Superior temporal gyrus (tissue), 1 donor: ENCODE measurements at regions not wholly inside any gene's neighbourhood (a gene's known extent, or its start where the extent isn't known, plus 50 kb on each side); places are given as distances from the start of the nearest gene placed in this dataset.
A peak's percentile ranks its signal among the peaks of the same experiment; 100 is the strongest.
"Not testable (repeated sequence)": the region's sequence is repeated elsewhere in the genome, so short reads cannot be mapped to it uniquely, and the experiment has no call there.

ENCODE experiments used
- DNase-seq: peaks from one replicate; pipeline ENCODE4 v3.0.0-alpha.2; 2016; ENCODE audit errors: extremely low spot score

GRCh38 chr3:106022913-106023312, 154.1 kb upstream of the CBLB start:
- DNase-seq = no peak

GRCh38 chr3:106025151-106025722, 156.4 kb upstream of the CBLB start:
- no peak for DNase-seq

- DNase-seq = no peak
These were observed 161.3 kb upstream of the CBLB start for GRCh38 chr3:106029954-106030626.

- no peak for DNase-seq
These were observed 161.8 kb upstream of the CBLB start for GRCh38 chr3:106030627-106030963.

GRCh38 chr3:106032479-106032878, 163.7 kb upstream of the CBLB start:
- DNase-seq = no peak

GRCh38 chr3:106033654-106034053, 164.8 kb upstream of the CBLB start:
- DNase-seq = no peak

- DNase-seq = no peak
These were observed 165.5 kb upstream of the CBLB start for GRCh38 chr3:106034313-106034712.

GRCh38 chr3:106035619-106036018, 166.8 kb upstream of the CBLB start:
- DNase-seq = no peak

- DNase-seq = no peak
These were observed 167.9 kb upstream of the CBLB start for GRCh38 chr3:106036696-106037095.

- no peak for DNase-seq
These were observed 178.4 kb upstream of the CBLB start for GRCh38 chr3:106047221-106047620.

- DNase-seq = no peak
These were observed 180.2 kb upstream of the CBLB start for GRCh38 chr3:106048946-106049481.

GRCh38 chr3:106049821-106050220, 181.0 kb upstream of the CBLB start:
- no peak for DNase-seq

- no peak for DNase-seq
These were observed 188.1 kb upstream of the CBLB start for GRCh38 chr3:106056931-106057330.

- DNase-seq = no peak
These were observed 189.7 kb upstream of the CBLB start for GRCh38 chr3:106058475-106058874.

- no peak for DNase-seq
These were observed 191.2 kb upstream of the CBLB start for GRCh38 chr3:106059953-106060517.

- DNase-seq = no peak
These were observed 195.1 kb upstream of the CBLB start for GRCh38 chr3:106063909-106064308.

GRCh38 chr3:106065831-106066230, 197.0 kb upstream of the CBLB start:
- DNase-seq = no peak

- no peak for DNase-seq
These were observed 198.9 kb upstream of the CBLB start for GRCh38 chr3:106067711-106068110.

GRCh38 chr3:106068381-106068780, 199.6 kb upstream of the CBLB start:
- peak; percentile 23 for DNase-seq

GRCh38 chr3:106068795-106069194, 200.0 kb upstream of the CBLB start:
- DNase-seq = no peak

GRCh38 chr3:106070187-106070586, 201.4 kb upstream of the CBLB start:
- DNase-seq = no peak

GRCh38 chr3:106071306-106071705, 202.5 kb upstream of the CBLB start:
- no peak for DNase-seq

- not testable (repeated sequence) for DNase-seq
These were observed 203.8 kb upstream of the CBLB start for GRCh38 chr3:106072596-106072995.
